Liver (tissue), 8 donors: ENCODE measurements at regions not wholly inside any gene's neighbourhood (a gene's known extent, or its start where the extent isn't known, plus 50 kb on each side); places are given as distances from the start of the nearest gene placed in this dataset.

ENCODE experiments used
- DNase-seq: peaks from one replicate; pipeline ENCODE4 v3.0.0-alpha.2; 2017; ENCODE audit warnings: low spot score
- H3K27ac ChIP-seq, 2 donors: one replicate each; pipeline ENCODE4 v1.7.0; 2013; ENCODE audit warnings: inconsistent platforms in 2 of 2, low read length in 2 of 2, control low read depth in 1 of 2, low read depth in 1 of 2, mild to moderate bottlenecking in 1 of 2
- H3K27me3 ChIP-seq, 4 donors: one replicate each; pipeline versions ENCODE4 v1.6.1 to v1.7.0; 2013; ENCODE audit warnings: low read length in 3 of 4, inconsistent platforms in 1 of 4, mild to moderate bottlenecking in 1 of 4, moderate library complexity in 1 of 4; ENCODE audit not compliant: control insufficient read depth in 4 of 4, insufficient read depth in 4 of 4
- H3K36me3 ChIP-seq, 4 donors: one replicate each; pipeline versions ENCODE4 v1.6.1 to v1.7.0; 2013; ENCODE audit warnings: low read length in 3 of 4, mild to moderate bottlenecking in 3 of 4, low read depth in 1 of 4, moderate library complexity in 1 of 4; ENCODE audit not compliant: control insufficient read depth in 4 of 4, insufficient read depth in 3 of 4
- H3K4me1 ChIP-seq, 4 donors: one replicate each; pipeline versions ENCODE4 v1.6.1 to v1.7.0; 2013; ENCODE audit warnings: low read length in 3 of 4, mild to moderate bottlenecking in 3 of 4, moderate library complexity in 1 of 4; ENCODE audit not compliant: control insufficient read depth in 4 of 4, insufficient read depth in 4 of 4
- H3K4me3 ChIP-seq, 3 donors: one replicate each; pipeline versions ENCODE4 v1.6.1 to v1.7.0; 2013; ENCODE audit warnings: low read length in 3 of 3, control low read depth in 1 of 3, low read depth in 1 of 3, mild to moderate bottlenecking in 1 of 3
- H3K9ac ChIP-seq, 2 donors: one replicate each; pipeline ENCODE4 v1.7.0; 2013; ENCODE audit warnings: low read length in 2 of 2, mild to moderate bottlenecking in 2 of 2, moderate library complexity in 2 of 2, control low read depth in 1 of 2, low read depth in 1 of 2
- H3K9me3 ChIP-seq, 4 donors: one replicate each; pipeline versions ENCODE4 v1.6.1 to v1.7.0; 2013; ENCODE audit warnings: low read length in 3 of 4; ENCODE audit not compliant: control insufficient read depth in 4 of 4
- EGR1 ChIP-seq, 2 donors: IDR thresholded peaks; 2 replicates each; pipeline ENCODE4 v1.6.1; 2016 to 2018; ENCODE audit warnings: antibody characterized with exemption in 2 of 2, low read depth in 2 of 2
- FOXA1 ChIP-seq: IDR thresholded peaks from 2 replicates; pipeline ENCODE4 v1.6.1; 2016; ENCODE audit warnings: antibody characterized with exemption
- FOXA2 ChIP-seq: IDR thresholded peaks from 2 replicates; pipeline ENCODE4 v1.6.1; 2016; ENCODE audit warnings: antibody characterized with exemption
- GABPA ChIP-seq, 2 donors: IDR thresholded peaks in 1 of 2; conservative IDR thresholded peaks in 1 of 2; 2 replicates each; pipeline ENCODE4 v1.6.1; 2016; ENCODE audit warnings: antibody characterized with exemption in 2 of 2, mild to moderate bottlenecking in 1 of 2, moderate library complexity in 1 of 2
- HNF4A ChIP-seq, 2 donors: conservative IDR thresholded peaks; 2 replicates each; pipeline ENCODE4 v1.6.1; 2016; ENCODE audit warnings: antibody characterized with exemption in 2 of 2, mild to moderate bottlenecking in 2 of 2
- HNF4G ChIP-seq: IDR thresholded peaks from 2 replicates; pipeline ENCODE4 v1.6.1; 2016; ENCODE audit warnings: antibody characterized with exemption
- JUND ChIP-seq, 2 donors: IDR thresholded peaks; 2 replicates each; pipeline ENCODE4 v1.6.1; 2016; ENCODE audit warnings: antibody characterized with exemption in 2 of 2
- MAX ChIP-seq: IDR thresholded peaks from 2 replicates; pipeline ENCODE4 v1.6.1; 2016; ENCODE audit warnings: antibody characterized with exemption
- NR2F2 ChIP-seq: IDR thresholded peaks from 2 replicates; pipeline ENCODE4 v1.6.1; 2016; ENCODE audit warnings: antibody characterized with exemption
- RAD21 ChIP-seq, 2 donors: IDR thresholded peaks; 2 replicates each; pipeline ENCODE4 v1.6.1; 2016; ENCODE audit warnings: antibody characterized with exemption in 2 of 2, mild to moderate bottlenecking in 2 of 2
- RXRA ChIP-seq, 2 donors: IDR thresholded peaks; 2 replicates each; pipeline ENCODE4 v1.6.1; 2017 to 2018; ENCODE audit warnings: antibody characterized with exemption in 2 of 2, mild to moderate bottlenecking in 1 of 2
- SP1 ChIP-seq: IDR thresholded peaks from 2 replicates; pipeline ENCODE4 v1.6.1; 2018; ENCODE audit warnings: antibody characterized with exemption, mild to moderate bottlenecking
- TAF1 ChIP-seq: conservative IDR thresholded peaks from 2 replicates; pipeline ENCODE4 v1.6.1; 2016; ENCODE audit warnings: antibody characterized with exemption, mild to moderate bottlenecking
- YY1 ChIP-seq: IDR thresholded peaks from 2 replicates; pipeline ENCODE4 v1.6.1; 2016; ENCODE audit warnings: antibody characterized with exemption, mild to moderate bottlenecking
- WGBS: extraction: QIAGEN DNeasy Blood & Tissue Kit; methylation state at CpG from one replicate; pipeline ENCODE4 v1.1.7; 2013; 5-methylcytosine and 5-hydroxymethylcytosine counted together
- TF ChIP-seq, protein P1 (sequence below): IDR thresholded peaks from 2 replicates; pipeline ENCODE4 v1.6.1; 2016; ENCODE audit warnings: antibody characterized with exemption
- TF ChIP-seq, protein P2 (sequence below): IDR thresholded peaks from 2 replicates; pipeline ENCODE4 v1.6.1; 2016; ENCODE audit warnings: antibody characterized with exemption, mild to moderate bottlenecking
- TF ChIP-seq, protein P3 (sequence below): IDR thresholded peaks from 2 replicates; pipeline ENCODE4 v1.6.1; 2016; ENCODE audit warnings: antibody characterized with exemption
- TF ChIP-seq, protein P4 (sequence below): fragments of 150-350 bp; IDR thresholded peaks from 2 replicates; pipeline ENCODE4 v1.5.1; 2017; ENCODE audit warnings: improper control_type of control experiment, low read depth, low read length; ENCODE audit not compliant: missing input control
- donor health status: healthy.
- donor health status: healthy.
- donor health status: healthy.
- donor health status: healthy.
- donor health status: healthy.

- Histone ChIP-seq H3K4me1 (peaks cover 0 to 1% (median 0%) of the 10 kb centered on the region in 4 donors), H3K27ac (no peak overlapping the region), H3K9ac (no peak overlapping the region), H3K4me3 (no peak overlapping the region), H3K9me3 (no peaks in the 10 kb centered on the region), H3K36me3 (no peaks in the 10 kb centered on the region), H3K27me3 (no peaks in the 10 kb centered on the region)
- DNase-seq, result no peak
- TF ChIP-seq, protein P1, sequence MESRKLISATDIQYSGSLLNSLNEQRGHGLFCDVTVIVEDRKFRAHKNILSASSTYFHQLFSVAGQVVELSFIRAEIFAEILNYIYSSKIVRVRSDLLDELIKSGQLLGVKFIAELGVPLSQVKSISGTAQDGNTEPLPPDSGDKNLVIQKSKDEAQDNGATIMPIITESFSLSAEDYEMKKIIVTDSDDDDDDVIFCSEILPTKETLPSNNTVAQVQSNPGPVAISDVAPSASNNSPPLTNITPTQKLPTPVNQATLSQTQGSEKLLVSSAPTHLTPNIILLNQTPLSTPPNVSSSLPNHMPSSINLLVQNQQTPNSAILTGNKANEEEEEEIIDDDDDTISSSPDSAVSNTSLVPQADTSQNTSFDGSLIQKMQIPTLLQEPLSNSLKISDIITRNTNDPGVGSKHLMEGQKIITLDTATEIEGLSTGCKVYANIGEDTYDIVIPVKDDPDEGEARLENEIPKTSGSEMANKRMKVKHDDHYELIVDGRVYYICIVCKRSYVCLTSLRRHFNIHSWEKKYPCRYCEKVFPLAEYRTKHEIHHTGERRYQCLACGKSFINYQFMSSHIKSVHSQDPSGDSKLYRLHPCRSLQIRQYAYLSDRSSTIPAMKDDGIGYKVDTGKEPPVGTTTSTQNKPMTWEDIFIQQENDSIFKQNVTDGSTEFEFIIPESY, result no peak
- no peak for TF ChIP-seq JUND (IDR thresholded peaks at IDR 0.05)
- 86% methylated on average over 17 of the region's 17 CpGs for WGBS
Observed at GRCh38 chr16:85497622-85498314, 115.4 kb upstream of the GSE1 start.

DNA sequence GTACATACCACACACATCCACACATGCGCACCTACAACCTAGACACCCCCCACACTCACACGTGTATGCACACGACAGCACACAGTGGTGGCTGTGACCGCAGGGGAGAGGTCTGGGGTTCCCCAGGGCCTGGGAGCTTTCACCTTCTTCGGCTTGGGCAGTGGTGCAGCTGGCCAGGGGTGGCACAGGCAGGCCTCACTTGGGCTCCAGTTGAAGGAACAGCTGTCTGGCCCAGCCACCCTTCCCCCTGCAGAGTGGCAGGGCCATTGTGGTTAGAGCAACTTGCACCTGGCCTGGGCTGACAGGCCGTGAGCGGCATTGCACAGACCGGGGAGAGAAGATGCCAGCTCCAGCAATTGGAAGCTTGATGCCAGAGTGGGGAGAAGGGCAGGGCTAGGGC, 114.5 kb upstream of the GSE1 start:
- 91% methylated on average over 8 of the region's 8 CpGs for WGBS
- no peak for DNase-seq
- H3K4me1 ChIP-seq, result no peaks in the 10 kb centered on the region
- H3K9ac ChIP-seq, result no peak overlapping the region
- H3K27me3 ChIP-seq, result no peaks in the 10 kb centered on the region
- no peak overlapping the region for H3K4me3 ChIP-seq
- TF ChIP-seq GABPA (IDR thresholded peaks at IDR 0.05 in 1 of 2, conservative IDR thresholded peaks at IDR 0.05 in 1 of 2) (no peak), TAF1 (no peak), EGR1 (IDR thresholded peaks at IDR 0.05; ENCODE audit: low read depth in 2 of 2) (no peak), MAX (no peak), RXRA (IDR thresholded peaks at IDR 0.05) (no peak), FOXA2 (no peak), SP1 (no peak), NR2F2 (no peak), JUND (IDR thresholded peaks at IDR 0.05) (no peak), FOXA1 (no peak), YY1 (no peak), RAD21 (IDR thresholded peaks at IDR 0.05) (no peak), HNF4A (conservative IDR thresholded peaks at IDR 0.05) (no peak), HNF4G (no peak)
- TF ChIP-seq, protein P2, sequence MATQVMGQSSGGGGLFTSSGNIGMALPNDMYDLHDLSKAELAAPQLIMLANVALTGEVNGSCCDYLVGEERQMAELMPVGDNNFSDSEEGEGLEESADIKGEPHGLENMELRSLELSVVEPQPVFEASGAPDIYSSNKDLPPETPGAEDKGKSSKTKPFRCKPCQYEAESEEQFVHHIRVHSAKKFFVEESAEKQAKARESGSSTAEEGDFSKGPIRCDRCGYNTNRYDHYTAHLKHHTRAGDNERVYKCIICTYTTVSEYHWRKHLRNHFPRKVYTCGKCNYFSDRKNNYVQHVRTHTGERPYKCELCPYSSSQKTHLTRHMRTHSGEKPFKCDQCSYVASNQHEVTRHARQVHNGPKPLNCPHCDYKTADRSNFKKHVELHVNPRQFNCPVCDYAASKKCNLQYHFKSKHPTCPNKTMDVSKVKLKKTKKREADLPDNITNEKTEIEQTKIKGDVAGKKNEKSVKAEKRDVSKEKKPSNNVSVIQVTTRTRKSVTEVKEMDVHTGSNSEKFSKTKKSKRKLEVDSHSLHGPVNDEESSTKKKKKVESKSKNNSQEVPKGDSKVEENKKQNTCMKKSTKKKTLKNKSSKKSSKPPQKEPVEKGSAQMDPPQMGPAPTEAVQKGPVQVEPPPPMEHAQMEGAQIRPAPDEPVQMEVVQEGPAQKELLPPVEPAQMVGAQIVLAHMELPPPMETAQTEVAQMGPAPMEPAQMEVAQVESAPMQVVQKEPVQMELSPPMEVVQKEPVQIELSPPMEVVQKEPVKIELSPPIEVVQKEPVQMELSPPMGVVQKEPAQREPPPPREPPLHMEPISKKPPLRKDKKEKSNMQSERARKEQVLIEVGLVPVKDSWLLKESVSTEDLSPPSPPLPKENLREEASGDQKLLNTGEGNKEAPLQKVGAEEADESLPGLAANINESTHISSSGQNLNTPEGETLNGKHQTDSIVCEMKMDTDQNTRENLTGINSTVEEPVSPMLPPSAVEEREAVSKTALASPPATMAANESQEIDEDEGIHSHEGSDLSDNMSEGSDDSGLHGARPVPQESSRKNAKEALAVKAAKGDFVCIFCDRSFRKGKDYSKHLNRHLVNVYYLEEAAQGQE, result no peak
- TF ChIP-seq, protein P3, sequence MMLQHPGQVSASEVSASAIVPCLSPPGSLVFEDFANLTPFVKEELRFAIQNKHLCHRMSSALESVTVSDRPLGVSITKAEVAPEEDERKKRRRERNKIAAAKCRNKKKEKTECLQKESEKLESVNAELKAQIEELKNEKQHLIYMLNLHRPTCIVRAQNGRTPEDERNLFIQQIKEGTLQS, result no peak
- TF ChIP-seq, protein P1, result no peak
- TF ChIP-seq, protein P4, sequence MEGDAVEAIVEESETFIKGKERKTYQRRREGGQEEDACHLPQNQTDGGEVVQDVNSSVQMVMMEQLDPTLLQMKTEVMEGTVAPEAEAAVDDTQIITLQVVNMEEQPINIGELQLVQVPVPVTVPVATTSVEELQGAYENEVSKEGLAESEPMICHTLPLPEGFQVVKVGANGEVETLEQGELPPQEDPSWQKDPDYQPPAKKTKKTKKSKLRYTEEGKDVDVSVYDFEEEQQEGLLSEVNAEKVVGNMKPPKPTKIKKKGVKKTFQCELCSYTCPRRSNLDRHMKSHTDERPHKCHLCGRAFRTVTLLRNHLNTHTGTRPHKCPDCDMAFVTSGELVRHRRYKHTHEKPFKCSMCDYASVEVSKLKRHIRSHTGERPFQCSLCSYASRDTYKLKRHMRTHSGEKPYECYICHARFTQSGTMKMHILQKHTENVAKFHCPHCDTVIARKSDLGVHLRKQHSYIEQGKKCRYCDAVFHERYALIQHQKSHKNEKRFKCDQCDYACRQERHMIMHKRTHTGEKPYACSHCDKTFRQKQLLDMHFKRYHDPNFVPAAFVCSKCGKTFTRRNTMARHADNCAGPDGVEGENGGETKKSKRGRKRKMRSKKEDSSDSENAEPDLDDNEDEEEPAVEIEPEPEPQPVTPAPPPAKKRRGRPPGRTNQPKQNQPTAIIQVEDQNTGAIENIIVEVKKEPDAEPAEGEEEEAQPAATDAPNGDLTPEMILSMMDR, result no peak
- H3K36me3 ChIP-seq, result no peaks in the 10 kb centered on the region
- no peaks in the 10 kb centered on the region for H3K9me3 ChIP-seq
- no peak overlapping the region for H3K27ac ChIP-seq
